Gastrocnemius medialis (tissue), 4 donors: ENCODE measurements at regions not wholly inside any gene's neighbourhood (a gene's known extent, or its start where the extent isn't known, plus 50 kb on each side); places are given as distances from the start of the nearest gene placed in this dataset.
"Not testable (repeated sequence)": the region's sequence is repeated elsewhere in the genome, so short reads cannot be mapped to it uniquely, and the experiment has no call there.

Source experiments
- ATAC-seq, 2 donors: fragments of 150-250 bp; one replicate each; pipeline ENCODE4 v1.9.1; 2016
- DNase-seq, 2 donors: peaks; one replicate each; pipeline ENCODE4 v3.0.0-alpha.2; 2019
- H3K27ac ChIP-seq, 4 donors: fragments of 200-600 bp; sonication (generic); 1 replicate in 1 of 4; 2 replicates in 3 of 4; pipeline ENCODE4 v1.5.1; 2016 to 2018; ENCODE audit warnings: mild to moderate bottlenecking in 2 of 4, moderate library complexity in 1 of 4
- H3K27me3 ChIP-seq, 3 donors: fragments of 200-600 bp; sonication (generic) in 2 of 3; 1 replicate in 1 of 3; 2 replicates in 2 of 3; pipeline versions ENCODE4 v1.5.1 to v1.6.0; 2016 to 2019; ENCODE audit warnings: mild to moderate bottlenecking in 1 of 3, moderate library complexity in 1 of 3
- H3K36me3 ChIP-seq, 2 donors: fragments of 200-600 bp; sonication (generic) in 1 of 2; one replicate each; pipeline ENCODE4 v1.5.1; 2017 to 2018
- H3K4me1 ChIP-seq, 2 donors: fragments of 200-600 bp; sonication (generic) in 1 of 2; one replicate each; pipeline ENCODE4 v1.5.1; 2016 to 2017; ENCODE audit warnings: mild to moderate bottlenecking in 2 of 2
- H3K4me3 ChIP-seq, 4 donors: fragments of 200-600 bp; sonication (generic) in 3 of 4; 1 replicate in 1 of 4; 2 replicates in 3 of 4; pipeline ENCODE4 v1.5.1; 2016 to 2019; ENCODE audit warnings: mild to moderate bottlenecking in 2 of 4
- H3K9me3 ChIP-seq, 3 donors: fragments of 200-600 bp; sonication (generic) in 2 of 3; 1 replicate in 1 of 3; 2 replicates in 2 of 3; pipeline ENCODE4 v1.5.1; 2016 to 2019
- CTCF ChIP-seq, 5 experiments: fragments of 450-650 bp in 3 of 5; fragments of 200-600 bp in 2 of 5; sonication (generic) in 2 of 5; IDR thresholded peaks in 4 of 5; conservative IDR thresholded peaks in 1 of 5; 1 replicate in 4 of 5; 2 replicates in 1 of 5; pipeline ENCODE4 v1.5.1; 2016 to 2019; ENCODE audit warnings: antibody characterized with exemption in 5 of 5, mild to moderate bottlenecking in 3 of 5, moderate library complexity in 3 of 5
- POLR2A ChIP-seq, 2 donors: fragments of 450-650 bp; IDR thresholded peaks; one replicate each; pipeline ENCODE4 v1.6.1; 2017; ENCODE audit warnings: antibody characterized with exemption in 2 of 2, mild to moderate bottlenecking in 2 of 2, moderate library complexity in 2 of 2
- in situ Hi-C, 4 donors: fragments of 200-750 bp; cut with MboI; loops; one replicate each; pipeline versions ENCODE4 v1.15.0 to v1.8.0; 2017; ENCODE audit warnings: low sequenced_read_pairs in 4 of 4
- intact Hi-C: fragments of 100-400 bp; cut with DNase I; formaldehyde crosslinking; loops from one replicate; pipeline ENCODE4 v1.15.1; 2023; ENCODE audit warnings: low total_unique reads

GRCh38 chr2:184047536-184047935 is 550.8 kb upstream of the ZNF804A start:
- intact Hi-C loops = no loop called here
- Histone ChIP-seq H3K36me3 (no peaks in the 10 kb centered on the region), H3K27ac (no peak overlapping the region), H3K4me3 (no peak overlapping the region), H3K9me3 (no peaks in the 10 kb centered on the region), H3K4me1 (no peaks in the 10 kb centered on the region), H3K27me3 (no peaks in the 10 kb centered on the region)
- no peak for ATAC-seq
- in situ Hi-C loops = no loop called here
- DNase-seq = no peak
- TF ChIP-seq POLR2A (IDR thresholded peaks at IDR 0.05) (no peak), CTCF (IDR thresholded peaks at IDR 0.05 in 4 of 5, conservative IDR thresholded peaks at IDR 0.05 in 1 of 5) (no peak)

- in situ Hi-C loops (no loop called here), intact Hi-C loops (no loop called here)
- ATAC-seq = no peak
- Histone ChIP-seq H3K4me3 (no peak overlapping the region), H3K27me3 (no peaks in the 10 kb centered on the region), H3K27ac (no peak overlapping the region), H3K4me1 (no peaks in the 10 kb centered on the region), H3K9me3 (no peaks in the 10 kb centered on the region), H3K36me3 (no peaks in the 10 kb centered on the region)
- TF ChIP-seq CTCF (IDR thresholded peaks at IDR 0.05 in 4 of 5, conservative IDR thresholded peaks at IDR 0.05 in 1 of 5) = no peak
- no peak for TF ChIP-seq POLR2A (IDR thresholded peaks at IDR 0.05)
- DNase-seq = no peak
These were observed 548.8 kb upstream of the ZNF804A start for GRCh38 chr2:184049566-184049965.

GRCh38 chr2:184053326-184053725 is 545.0 kb upstream of the ZNF804A start:
- DNase-seq (no peak), ATAC-seq (no peak)
- Histone ChIP-seq H3K36me3 (no peaks in the 10 kb centered on the region), H3K27ac (no peak overlapping the region), H3K9me3 (no peaks in the 10 kb centered on the region), H3K4me1 (no peaks in the 10 kb centered on the region), H3K27me3 (no peaks in the 10 kb centered on the region), H3K4me3 (no peak overlapping the region)
- no peak for TF ChIP-seq POLR2A (IDR thresholded peaks at IDR 0.05)
- no peak for TF ChIP-seq CTCF (IDR thresholded peaks at IDR 0.05 in 4 of 5, conservative IDR thresholded peaks at IDR 0.05 in 1 of 5)
- intact Hi-C loops = no loop called here
- in situ Hi-C loops = no loop called here

GRCh38 chr2:184054419-184054818 is 543.9 kb upstream of the ZNF804A start:
- H3K27me3 ChIP-seq, DNase-seq, H3K27ac ChIP-seq, ATAC-seq, H3K4me3 ChIP-seq, H3K9me3 ChIP-seq, in situ Hi-C loops, H3K36me3 ChIP-seq, H3K4me1 ChIP-seq, intact Hi-C loops: not testable (repeated sequence)

GRCh38 chr2:184057910-184058309 is 540.4 kb upstream of the ZNF804A start:
- H3K27me3 ChIP-seq = no peaks in the 10 kb centered on the region
- intact Hi-C loops (no loop called here), in situ Hi-C loops (no loop called here)
- H3K4me1 ChIP-seq = no peaks in the 10 kb centered on the region
- ATAC-seq (no peak), DNase-seq (no peak)
- TF ChIP-seq POLR2A (IDR thresholded peaks at IDR 0.05) (no peak), CTCF (IDR thresholded peaks at IDR 0.05 in 4 of 5, conservative IDR thresholded peaks at IDR 0.05 in 1 of 5) (no peak)
- H3K4me3 ChIP-seq = no peak overlapping the region
- no peaks in the 10 kb centered on the region for H3K9me3 ChIP-seq
- no peaks in the 10 kb centered on the region for H3K36me3 ChIP-seq
- no peak overlapping the region for H3K27ac ChIP-seq

GRCh38 chr2:184060268-184060667 is 538.1 kb upstream of the ZNF804A start:
- intact Hi-C loops, ATAC-seq, H3K27me3 ChIP-seq, H3K9me3 ChIP-seq, H3K36me3 ChIP-seq, DNase-seq, H3K27ac ChIP-seq, H3K4me1 ChIP-seq, in situ Hi-C loops, H3K4me3 ChIP-seq: not testable (repeated sequence)
